HepG2 (cell line): ENCODE measurements at regions not wholly inside any gene's neighbourhood (a gene's known extent, or its start where the extent isn't known, plus 50 kb on each side); places are given as distances from the start of the nearest gene placed in this dataset.
A peak's percentile ranks its signal among the peaks of the same experiment; 100 is the strongest.

Source experiments
- BCL6 ChIP-seq: IDR thresholded peaks from 2 replicates; pipeline ENCODE4 v1.6.1; 2016; ENCODE audit warnings: missing genetic modification reagents, missing compliant biosample characterization
- FOSL2 ChIP-seq: sonication (generic); formaldehyde crosslinking; IDR thresholded peaks from 2 replicates; pipeline ENCODE4 v1.4.0; 2020; ENCODE audit warnings: missing genetic modification reagents
- FOXA3 ChIP-seq: IDR thresholded peaks from 2 replicates; pipeline ENCODE4 v1.6.1; 2016; ENCODE audit warnings: missing genetic modification reagents, missing compliant biosample characterization
- GFI1 ChIP-seq: sonication (generic); formaldehyde crosslinking; IDR thresholded peaks from 2 replicates; pipeline ENCODE4 v1.5.0; 2020; ENCODE audit warnings: missing genetic modification reagents, mild to moderate bottlenecking, borderline replicate concordance
- HMG20A ChIP-seq: IDR thresholded peaks from 2 replicates; pipeline ENCODE4 v1.6.1; 2016; ENCODE audit warnings: borderline replicate concordance
- KDM1A ChIP-seq: IDR thresholded peaks from 2 replicates; pipeline ENCODE4 v1.6.1; 2016; ENCODE audit warnings: missing compliant biosample characterization
- KDM5B ChIP-seq: sonication (generic); formaldehyde crosslinking; IDR thresholded peaks from 2 replicates; pipeline ENCODE4 v1.4.0; 2020; ENCODE audit warnings: missing genetic modification reagents, mild to moderate bottlenecking, borderline replicate concordance
- MED1 ChIP-seq: sonication (generic); formaldehyde crosslinking; IDR thresholded peaks from 2 replicates; pipeline ENCODE4 v1.4.0; 2020; ENCODE audit warnings: missing genetic modification reagents
- MEF2D ChIP-seq: sonication (generic); formaldehyde crosslinking; IDR thresholded peaks from 2 replicates; pipeline ENCODE4 v1.5.1; 2020; ENCODE audit warnings: mild to moderate bottlenecking, missing genetic modification reagents
- RARA ChIP-seq: IDR thresholded peaks from 2 replicates; pipeline ENCODE4 v1.6.1; 2016; ENCODE audit warnings: missing genetic modification reagents, missing compliant biosample characterization
- SALL1 ChIP-seq: sonication (generic); formaldehyde crosslinking; IDR thresholded peaks from 2 replicates; pipeline ENCODE4 v1.8.0; 2022; ENCODE audit warnings: mild to moderate bottlenecking, missing genetic modification reagents
- TF ChIP-seq, protein P1 (sequence below): sonication (generic); formaldehyde crosslinking; IDR thresholded peaks from 2 replicates; pipeline ENCODE4 v1.4.0; 2020; ENCODE audit warnings: missing genetic modification reagents
- TF ChIP-seq, protein P2 (sequence below): sonication (generic); formaldehyde crosslinking; IDR thresholded peaks from 2 replicates; pipeline ENCODE4 v1.5.1; 2020; ENCODE audit warnings: missing genetic modification reagents, mild to moderate bottlenecking, borderline replicate concordance
- TF ChIP-seq, protein P3 (sequence below): sonication (generic); formaldehyde crosslinking; IDR thresholded peaks from 2 replicates; pipeline ENCODE4 v1.4.0; 2020; ENCODE audit warnings: missing genetic modification reagents, mild to moderate bottlenecking, borderline replicate concordance
- TF ChIP-seq, protein P4 (sequence below): sonication (generic); formaldehyde crosslinking; IDR thresholded peaks from 2 replicates; pipeline ENCODE4 v1.4.0; 2020; ENCODE audit warnings: missing genetic modification reagents, borderline replicate concordance

DNA sequence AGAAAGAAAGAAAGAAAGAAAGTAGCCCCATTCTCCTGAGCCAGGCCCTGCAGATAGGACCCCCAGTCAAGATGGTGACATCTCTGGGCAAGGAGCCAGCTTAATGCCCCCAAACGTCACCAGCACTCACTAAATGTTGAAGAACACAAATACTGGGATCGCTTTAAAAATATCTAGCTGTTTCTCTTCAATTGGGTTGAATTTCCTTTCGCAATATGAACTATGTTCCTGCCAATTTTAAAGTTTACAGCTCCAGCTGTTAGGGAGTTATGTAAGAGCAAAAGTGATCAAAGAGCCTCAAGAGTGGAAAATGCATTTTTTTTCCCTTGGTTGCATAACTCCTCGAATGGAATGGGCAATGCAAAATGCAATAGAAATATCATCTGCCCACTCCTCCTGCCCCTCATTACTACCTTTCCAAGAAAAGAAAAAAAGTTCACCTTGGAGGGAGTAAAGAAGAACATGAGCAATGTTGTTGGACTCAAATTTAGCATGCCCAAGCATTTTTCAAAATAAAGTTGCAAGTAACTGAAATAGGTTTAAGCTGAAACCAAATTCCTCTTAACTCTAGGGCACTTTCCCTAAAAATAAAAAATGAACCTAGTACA lies 244.2 kb upstream of the PIK3R1 start (continued):
- TF ChIP-seq, protein P1, sequence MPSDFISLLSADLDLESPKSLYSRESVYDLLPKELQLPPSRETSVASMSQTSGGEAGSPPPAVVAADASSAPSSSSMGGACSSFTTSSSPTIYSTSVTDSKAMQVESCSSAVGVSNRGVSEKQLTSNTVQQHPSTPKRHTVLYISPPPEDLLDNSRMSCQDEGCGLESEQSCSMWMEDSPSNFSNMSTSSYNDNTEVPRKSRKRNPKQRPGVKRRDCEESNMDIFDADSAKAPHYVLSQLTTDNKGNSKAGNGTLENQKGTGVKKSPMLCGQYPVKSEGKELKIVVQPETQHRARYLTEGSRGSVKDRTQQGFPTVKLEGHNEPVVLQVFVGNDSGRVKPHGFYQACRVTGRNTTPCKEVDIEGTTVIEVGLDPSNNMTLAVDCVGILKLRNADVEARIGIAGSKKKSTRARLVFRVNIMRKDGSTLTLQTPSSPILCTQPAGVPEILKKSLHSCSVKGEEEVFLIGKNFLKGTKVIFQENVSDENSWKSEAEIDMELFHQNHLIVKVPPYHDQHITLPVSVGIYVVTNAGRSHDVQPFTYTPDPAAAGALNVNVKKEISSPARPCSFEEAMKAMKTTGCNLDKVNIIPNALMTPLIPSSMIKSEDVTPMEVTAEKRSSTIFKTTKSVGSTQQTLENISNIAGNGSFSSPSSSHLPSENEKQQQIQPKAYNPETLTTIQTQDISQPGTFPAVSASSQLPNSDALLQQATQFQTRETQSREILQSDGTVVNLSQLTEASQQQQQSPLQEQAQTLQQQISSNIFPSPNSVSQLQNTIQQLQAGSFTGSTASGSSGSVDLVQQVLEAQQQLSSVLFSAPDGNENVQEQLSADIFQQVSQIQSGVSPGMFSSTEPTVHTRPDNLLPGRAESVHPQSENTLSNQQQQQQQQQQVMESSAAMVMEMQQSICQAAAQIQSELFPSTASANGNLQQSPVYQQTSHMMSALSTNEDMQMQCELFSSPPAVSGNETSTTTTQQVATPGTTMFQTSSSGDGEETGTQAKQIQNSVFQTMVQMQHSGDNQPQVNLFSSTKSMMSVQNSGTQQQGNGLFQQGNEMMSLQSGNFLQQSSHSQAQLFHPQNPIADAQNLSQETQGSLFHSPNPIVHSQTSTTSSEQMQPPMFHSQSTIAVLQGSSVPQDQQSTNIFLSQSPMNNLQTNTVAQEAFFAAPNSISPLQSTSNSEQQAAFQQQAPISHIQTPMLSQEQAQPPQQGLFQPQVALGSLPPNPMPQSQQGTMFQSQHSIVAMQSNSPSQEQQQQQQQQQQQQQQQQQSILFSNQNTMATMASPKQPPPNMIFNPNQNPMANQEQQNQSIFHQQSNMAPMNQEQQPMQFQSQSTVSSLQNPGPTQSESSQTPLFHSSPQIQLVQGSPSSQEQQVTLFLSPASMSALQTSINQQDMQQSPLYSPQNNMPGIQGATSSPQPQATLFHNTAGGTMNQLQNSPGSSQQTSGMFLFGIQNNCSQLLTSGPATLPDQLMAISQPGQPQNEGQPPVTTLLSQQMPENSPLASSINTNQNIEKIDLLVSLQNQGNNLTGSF (CRISPR knock-in tag), result no peak
- peak; percentile 61; the same call in 1 of the 2 replicates for TF ChIP-seq HMG20A (CRISPR knock-in tag)
- no peak for TF ChIP-seq GFI1 (CRISPR knock-in tag)
- TF ChIP-seq KDM1A (CRISPR knock-in tag), result peak; percentile 62; the same call in 1 of the 2 replicates
- 0 out of 2 replicates have a peak, but pooled peaks have one; percentile 7 for TF ChIP-seq FOSL2
- TF ChIP-seq SALL1 (CRISPR knock-in tag), result peak; percentile 30; the same call in 1 of the 2 replicates
- peak; percentile 73 for TF ChIP-seq MED1 (CRISPR knock-in tag)
- peak; percentile 35; the same call in 1 of the 2 replicates for TF ChIP-seq RARA
- TF ChIP-seq, protein P2, sequence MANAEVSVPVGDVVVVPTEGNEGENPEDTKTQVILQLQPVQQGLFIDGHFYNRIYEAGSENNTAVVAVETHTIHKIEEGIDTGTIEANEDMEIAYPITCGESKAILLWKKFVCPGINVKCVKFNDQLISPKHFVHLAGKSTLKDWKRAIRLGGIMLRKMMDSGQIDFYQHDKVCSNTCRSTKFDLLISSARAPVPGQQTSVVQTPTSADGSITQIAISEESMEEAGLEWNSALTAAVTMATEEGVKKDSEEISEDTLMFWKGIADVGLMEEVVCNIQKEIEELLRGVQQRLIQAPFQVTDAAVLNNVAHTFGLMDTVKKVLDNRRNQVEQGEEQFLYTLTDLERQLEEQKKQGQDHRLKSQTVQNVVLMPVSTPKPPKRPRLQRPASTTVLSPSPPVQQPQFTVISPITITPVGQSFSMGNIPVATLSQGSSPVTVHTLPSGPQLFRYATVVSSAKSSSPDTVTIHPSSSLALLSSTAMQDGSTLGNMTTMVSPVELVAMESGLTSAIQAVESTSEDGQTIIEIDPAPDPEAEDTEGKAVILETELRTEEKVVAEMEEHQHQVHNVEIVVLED, result peak; percentile 18; the same call in 1 of the 2 replicates
- TF ChIP-seq FOXA3, result peak; percentile 62; the same call in 1 of the 2 replicates
- TF ChIP-seq BCL6 (CRISPR knock-in tag), result peak; percentile 54; the same call in 1 of the 2 replicates
- no peak for TF ChIP-seq KDM5B (CRISPR knock-in tag)
- TF ChIP-seq, protein P3, sequence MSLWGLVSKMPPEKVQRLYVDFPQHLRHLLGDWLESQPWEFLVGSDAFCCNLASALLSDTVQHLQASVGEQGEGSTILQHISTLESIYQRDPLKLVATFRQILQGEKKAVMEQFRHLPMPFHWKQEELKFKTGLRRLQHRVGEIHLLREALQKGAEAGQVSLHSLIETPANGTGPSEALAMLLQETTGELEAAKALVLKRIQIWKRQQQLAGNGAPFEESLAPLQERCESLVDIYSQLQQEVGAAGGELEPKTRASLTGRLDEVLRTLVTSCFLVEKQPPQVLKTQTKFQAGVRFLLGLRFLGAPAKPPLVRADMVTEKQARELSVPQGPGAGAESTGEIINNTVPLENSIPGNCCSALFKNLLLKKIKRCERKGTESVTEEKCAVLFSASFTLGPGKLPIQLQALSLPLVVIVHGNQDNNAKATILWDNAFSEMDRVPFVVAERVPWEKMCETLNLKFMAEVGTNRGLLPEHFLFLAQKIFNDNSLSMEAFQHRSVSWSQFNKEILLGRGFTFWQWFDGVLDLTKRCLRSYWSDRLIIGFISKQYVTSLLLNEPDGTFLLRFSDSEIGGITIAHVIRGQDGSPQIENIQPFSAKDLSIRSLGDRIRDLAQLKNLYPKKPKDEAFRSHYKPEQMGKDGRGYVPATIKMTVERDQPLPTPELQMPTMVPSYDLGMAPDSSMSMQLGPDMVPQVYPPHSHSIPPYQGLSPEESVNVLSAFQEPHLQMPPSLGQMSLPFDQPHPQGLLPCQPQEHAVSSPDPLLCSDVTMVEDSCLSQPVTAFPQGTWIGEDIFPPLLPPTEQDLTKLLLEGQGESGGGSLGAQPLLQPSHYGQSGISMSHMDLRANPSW (CRISPR knock-in tag), result 0 out of 2 replicates have a peak, but pooled peaks have one; percentile 37
- peak; percentile 65 for TF ChIP-seq MEF2D (CRISPR knock-in tag)
- TF ChIP-seq, protein P4, sequence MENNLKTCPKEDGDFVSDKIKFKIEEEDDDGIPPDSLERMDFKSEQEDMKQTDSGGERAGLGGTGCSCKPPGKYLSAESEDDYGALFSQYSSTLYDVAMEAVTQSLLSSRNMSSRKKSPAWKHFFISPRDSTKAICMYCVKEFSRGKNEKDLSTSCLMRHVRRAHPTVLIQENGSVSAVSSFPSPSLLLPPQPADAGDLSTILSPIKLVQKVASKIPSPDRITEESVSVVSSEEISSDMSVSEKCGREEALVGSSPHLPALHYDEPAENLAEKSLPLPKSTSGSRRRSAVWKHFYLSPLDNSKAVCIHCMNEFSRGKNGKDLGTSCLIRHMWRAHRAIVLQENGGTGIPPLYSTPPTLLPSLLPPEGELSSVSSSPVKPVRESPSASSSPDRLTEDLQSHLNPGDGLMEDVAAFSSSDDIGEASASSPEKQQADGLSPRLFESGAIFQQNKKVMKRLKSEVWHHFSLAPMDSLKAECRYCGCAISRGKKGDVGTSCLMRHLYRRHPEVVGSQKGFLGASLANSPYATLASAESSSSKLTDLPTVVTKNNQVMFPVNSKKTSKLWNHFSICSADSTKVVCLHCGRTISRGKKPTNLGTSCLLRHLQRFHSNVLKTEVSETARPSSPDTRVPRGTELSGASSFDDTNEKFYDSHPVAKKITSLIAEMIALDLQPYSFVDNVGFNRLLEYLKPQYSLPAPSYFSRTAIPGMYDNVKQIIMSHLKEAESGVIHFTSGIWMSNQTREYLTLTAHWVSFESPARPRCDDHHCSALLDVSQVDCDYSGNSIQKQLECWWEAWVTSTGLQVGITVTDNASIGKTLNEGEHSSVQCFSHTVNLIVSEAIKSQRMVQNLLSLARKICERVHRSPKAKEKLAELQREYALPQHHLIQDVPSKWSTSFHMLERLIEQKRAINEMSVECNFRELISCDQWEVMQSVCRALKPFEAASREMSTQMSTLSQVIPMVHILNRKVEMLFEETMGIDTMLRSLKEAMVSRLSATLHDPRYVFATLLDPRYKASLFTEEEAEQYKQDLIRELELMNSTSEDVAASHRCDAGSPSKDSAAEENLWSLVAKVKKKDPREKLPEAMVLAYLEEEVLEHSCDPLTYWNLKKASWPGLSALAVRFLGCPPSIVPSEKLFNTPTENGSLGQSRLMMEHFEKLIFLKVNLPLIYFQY (CRISPR knock-in tag), result peak; percentile 27; the same call in 1 of the 2 replicates
